Right lung (tissue), 2 donors: ENCODE measurements at regions not wholly inside any gene's neighbourhood (a gene's known extent, or its start where the extent isn't known, plus 50 kb on each side); places are given as distances from the start of the nearest gene placed in this dataset.
A peak's percentile ranks its signal among the peaks of the same experiment; 100 is the strongest.

Experiments
- DNase-seq, 2 donors: peaks; one replicate each; pipeline ENCODE4 v3.0.0-alpha.2; 2013

DNA sequence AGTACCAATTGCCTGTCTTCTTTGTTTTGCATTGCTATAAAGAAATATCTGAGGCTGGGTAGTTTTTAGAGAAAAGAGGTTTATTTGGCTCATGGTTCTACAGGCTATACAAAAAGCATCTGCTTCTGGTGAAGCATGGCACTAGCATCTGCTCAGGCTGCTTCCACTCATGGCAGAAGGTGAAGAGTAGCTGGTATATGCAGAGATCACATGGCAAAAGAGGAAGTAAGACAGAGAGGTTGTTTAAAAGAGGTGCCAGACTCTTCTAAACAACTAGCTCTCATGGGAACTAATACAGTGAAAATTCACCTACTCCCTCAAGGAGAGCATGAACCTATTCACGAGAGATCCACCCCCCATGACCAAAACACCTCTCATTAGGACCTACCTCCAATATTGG, 56.7 kb upstream of the GUCA2B start:
- no peak for DNase-seq

DNA sequence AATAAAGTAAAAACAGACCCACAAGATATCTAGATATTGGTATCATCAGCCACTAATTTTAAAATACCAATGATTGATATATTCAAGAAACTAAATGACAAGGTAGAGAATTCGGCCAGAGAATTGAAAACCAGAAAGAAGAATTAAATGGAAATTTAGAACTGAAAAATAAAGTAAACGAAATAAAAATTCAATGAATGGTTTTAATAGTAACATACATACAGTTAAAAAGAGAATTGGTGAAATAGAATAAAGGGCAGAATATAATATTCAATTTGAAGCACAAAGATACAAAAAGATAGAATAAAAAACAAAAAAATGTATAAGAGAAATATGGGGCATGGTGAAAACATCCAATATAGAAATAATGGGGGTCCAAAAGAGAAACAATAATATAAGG, 64.0 kb upstream of the GUCA2B start:
- DNase-seq = no peak

DNA sequence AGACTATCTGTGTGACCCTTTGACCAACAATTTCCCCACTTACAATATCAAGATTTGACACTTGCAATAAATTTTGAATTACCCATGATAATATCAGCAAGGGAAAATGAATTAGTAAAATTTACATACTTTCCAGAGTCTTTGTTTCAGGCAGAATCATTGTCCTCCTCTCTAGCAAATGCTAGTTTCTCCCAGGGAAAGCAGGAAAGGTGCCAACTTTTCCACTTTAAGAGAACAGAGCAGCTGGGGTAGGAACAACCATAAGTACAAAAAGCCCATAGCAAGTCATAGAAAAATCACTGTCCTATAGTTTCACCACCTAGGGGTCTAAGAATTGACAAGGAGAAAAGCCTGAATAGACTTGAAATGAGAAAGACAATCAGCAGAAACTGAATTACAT, 67.1 kb upstream of the GUCA2B start:
- no peak for DNase-seq

DNA sequence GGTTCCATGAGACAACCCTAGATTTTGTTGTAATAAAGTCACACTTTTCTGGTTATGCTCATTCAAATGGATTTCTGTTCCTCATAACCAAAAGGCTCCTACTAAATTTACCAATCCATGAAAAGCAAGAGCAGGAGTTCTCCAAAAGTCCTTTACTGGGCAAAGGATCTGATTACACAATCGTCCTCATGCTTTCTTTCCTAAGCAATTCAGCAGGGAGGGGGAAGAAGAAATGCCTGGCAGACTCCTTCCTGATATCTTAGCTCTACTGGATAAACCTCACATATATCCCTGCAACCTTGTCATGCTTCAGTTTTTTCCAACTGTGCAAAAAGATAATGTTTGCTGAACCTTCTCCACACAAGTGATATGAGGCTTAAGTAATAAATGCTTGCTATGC, 67.6 kb upstream of the GUCA2B start:
- DNase-seq = peak; percentile 7 to 10

DNA sequence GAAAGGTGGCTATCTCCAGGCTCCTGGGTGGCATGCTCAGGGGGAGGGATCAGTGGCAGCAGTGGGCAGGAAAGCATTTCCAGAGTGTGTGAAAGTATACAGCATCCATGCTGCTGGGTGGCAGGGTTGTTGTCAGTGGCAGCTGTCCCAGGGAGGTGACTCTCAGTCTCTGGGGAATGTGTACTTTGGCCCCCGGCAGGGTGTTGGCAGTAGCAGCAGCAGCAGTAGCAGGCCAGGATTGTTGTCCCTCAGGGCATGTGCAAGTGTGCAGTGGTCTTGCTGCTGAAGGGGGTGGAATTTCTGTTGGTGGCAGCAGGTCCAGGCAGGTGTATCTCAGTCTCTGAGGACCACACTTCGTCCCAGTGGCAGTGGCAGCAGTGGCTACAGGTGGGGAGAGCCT, 71.7 kb upstream of the GUCA2B start:
- no peak for DNase-seq

DNA sequence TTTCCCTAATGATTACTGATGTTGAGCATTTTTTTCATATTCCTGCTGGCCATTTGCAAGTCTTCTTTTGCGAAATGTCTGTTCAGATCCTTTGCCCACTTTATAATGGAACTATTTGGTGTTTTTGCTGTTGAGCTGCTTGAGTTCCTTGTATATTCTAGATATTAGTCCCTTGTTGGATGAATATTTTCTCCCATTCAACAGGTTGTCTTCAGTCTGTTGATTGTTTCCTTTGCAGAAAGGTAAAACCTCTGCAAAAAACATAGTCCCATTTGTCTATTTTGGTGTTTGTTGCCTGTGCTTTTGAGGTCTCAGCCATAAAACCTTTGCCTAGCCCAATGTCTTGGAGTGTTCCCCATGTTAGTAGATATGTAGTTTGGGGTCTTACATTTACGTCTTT, 78.0 kb upstream of the GUCA2B start:
- DNase-seq = no peak

DNA sequence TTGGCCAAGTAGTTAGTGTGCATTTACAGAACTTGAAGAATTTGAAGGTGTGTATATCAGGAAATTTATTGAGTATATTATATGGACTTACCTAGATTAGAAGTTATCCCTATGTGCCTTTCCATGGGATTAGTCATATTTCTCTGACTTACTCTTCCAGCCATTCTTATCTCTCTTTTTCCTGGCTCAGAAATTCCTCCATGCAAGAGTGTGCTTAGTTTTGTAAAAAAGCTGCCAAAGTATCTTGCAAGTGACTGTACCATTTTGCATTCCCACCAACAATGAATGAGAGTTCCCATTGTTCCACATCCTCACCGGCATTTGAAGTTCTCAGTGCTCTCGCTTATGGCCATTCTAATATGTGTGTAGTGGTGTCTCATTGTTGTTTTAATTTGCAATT, 82.2 kb upstream of the GUCA2B start:
- DNase-seq = no peak

DNA sequence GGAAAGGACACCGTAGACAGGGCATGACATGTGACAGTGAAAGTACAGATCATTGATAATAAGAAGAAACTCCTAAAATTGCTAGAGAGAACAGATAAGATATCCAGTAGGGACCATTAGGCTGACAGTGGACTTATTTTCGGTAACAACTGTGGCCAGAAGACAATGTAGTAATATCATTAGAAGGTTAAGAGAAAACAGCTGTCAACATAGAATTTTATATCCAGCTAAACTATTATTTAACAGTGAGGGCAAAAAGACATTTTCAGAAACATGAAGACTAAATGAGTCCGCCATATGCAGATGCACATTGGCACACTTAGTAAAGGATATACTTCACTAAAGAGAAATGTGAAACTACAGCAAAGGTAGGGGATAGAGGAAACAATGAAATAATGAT, 95.4 kb upstream of the GUCA2B start:
- no peak for DNase-seq

DNA sequence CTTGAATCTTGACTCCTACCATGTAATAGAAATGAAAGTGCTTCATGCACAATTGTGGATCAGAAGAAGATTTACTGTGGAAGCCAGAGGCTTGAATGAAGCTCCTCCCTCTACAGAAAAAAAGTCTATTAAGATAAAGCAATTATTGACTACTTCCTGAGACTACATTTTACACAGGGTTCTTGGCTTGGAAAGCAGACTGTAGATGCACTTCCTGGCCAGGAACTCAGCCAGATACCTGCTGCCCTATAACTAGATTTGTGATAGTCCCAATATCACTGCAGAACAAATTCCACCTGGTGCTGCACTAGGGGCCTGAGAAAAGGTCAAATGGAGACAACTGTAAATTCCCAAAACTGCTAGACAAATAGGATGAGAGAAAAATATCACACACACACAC, 96.8 kb upstream of the GUCA2B start:
- DNase-seq = no peak

DNA sequence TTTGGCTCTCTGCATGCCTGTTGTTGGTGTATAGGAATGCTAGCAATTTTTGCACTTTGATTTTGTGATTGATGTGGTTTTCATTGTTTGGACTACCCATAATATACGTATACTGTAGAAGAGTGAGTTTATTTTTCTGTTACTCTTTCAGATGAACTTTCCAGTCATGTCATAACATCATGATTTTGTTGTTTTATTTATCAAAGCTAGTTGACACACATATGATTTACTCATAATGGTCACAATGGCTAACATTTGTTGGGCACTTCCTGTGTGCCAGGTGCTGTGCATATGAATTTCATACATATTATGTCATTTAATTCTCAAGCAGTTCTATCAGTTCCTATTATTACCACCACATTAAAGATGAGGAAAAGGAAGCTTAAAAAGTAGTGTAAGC, 98.1 kb upstream of the GUCA2B start:
- no peak for DNase-seq

DNA sequence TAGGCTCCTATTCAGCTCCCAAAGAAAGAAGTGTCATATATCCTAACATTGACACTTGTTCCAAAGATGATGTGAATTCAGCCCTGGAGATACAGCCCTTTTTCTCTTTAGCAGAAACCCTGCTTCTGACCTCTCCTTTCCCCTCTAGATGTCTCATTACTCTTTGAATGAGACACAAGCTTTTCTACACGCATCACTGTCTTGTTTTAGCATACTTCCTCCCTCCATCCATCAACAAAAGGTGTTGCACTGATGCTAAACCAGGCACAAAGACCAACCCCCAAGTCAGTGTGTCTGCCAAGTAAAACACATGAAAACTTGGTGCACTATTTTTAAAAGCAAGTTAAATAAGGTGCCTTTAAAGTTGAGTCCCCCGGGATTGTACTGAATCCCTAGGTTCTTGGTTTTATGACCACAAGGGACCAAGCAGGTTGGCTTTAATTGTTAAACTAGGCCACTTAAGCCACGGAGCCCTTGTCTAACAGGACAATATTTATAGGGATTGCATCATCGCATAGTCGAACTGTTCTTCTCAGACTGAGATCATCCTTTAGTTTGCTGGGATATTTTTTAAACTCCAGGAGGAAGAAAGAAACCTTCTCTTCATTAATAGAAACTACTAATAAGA, 101.0 kb upstream of the GUCA2B start:
- no peak for DNase-seq

DNA sequence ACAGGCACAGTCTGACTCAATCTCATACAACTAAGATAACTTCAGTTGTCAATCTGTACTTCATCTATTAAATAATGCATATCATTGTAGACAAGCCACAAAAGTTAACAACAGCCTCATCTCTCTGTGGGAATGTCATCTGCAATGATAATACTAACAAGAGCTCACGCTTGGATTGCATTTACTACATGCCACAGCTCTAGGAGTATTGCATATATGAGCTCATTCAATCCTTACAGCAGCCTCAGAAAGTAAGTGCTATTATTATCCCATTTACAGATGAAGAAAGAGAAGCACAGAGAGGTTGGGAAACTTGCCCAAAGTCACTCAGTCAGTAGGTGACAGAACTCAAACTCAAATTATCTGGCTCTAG, 105.7 kb upstream of the GUCA2B start:
- no peak for DNase-seq

DNA sequence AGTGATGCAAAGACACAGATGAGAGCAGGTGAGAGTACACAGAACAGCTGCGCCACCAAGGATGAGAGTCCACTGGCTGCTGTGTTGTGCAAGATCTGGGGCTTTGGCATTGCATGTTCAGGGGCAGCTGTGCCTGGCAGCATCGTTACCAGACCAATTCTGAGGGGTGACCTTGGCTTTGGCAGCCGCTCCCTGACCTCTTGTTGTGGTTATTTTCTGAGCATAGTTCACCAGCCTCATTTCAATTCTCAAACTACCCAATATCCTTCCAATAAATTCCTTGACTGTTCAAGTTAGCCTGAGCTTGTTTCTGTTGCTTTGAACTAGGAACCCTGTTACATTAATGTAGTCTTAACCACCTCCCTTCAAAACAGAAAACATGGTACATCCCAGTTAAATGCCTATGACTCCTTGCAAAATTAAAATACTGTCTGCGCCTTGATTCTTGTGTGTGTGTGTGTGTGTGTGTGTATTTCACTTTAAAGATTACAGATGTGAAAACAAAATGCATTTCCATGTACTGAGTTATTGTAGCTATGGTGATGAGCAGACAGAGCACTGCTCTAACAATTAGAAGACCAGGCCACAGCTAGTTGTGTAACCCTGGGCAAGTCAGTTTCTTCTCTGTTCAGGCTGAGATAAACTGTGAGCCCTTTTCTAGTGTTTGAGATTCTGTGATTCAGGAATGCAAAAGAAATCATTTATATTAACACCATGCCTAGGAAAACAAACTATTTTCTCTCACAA, 106.3 kb upstream of the GUCA2B start:
- DNase-seq = no peak

DNA sequence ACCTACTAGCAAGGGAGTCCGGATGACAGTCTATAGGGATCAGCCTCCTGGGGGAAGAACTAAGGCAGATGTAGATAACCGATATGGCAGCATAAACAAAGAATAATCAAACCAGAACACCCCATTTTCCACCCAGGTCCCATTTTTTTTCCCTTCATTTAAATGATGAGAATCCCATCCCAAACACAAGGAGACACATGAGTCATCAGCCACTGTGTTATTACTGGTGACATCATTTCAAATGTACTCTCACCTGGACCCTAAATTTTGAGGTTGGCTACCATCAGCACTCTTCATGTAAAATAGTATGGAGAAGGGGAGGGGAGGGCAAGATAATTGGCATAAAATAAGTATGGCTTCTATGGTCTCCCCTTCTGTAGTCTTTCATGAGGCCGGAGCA, 108.9 kb upstream of the GUCA2B start:
- DNase-seq = no peak

DNA sequence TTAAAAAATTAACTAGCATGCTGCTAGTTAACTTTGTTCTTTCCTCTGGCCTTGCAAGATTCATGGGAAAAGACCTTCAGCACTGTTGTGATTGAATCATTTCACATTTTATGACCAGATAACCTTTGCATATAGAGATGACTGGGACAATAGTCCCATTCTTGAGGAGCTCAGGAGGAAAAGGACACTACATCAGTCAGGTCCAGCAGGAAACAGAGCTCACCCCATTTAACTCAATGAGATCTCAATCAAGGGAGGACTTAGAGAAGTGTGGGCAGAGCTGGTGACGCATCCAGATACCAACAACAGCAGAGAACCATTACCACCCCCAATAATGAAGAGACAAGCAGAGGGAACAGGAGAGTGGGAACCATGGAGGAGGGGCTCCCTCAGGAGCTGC, 109.4 kb upstream of the GUCA2B start:
- DNase-seq = no peak

DNA sequence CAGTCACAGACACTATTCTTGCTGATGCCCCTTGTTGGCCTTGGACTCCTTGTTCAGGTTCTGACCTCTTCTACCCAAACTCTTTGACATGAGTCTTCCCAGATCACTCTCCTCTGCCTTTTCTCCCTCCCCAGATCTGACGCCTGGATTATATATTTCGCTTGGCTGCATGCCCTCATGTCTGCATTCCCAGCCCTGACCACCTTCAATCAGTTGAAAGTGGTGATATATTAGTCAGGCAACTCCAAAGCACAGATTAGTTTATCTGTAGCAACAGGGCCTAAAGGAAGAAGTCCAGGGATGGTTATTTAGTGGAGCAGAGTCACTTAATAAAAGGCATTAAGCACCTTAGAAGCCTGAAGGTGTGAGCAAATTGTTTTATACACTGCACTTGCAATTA, 110.0 kb upstream of the GUCA2B start:
- DNase-seq = no peak

DNA sequence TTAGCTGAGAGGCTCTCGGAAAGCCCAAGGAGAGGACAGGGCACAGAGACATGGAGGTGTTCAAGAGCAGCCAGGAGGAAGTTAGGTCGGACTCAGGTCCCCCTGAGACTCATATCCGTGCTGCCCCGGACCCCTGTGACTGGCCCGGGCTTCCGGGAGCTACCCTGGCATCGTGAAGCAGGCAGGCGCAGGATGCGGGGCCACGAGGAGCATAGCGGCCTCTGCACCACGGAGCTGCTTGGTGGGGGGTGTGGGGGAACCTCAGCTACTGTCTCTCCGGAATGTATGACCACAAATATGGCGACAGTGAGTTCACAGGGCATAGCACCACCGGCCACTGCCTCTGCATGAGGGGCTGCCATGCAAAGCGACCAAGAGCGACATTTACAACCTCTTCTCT, 112.2 kb upstream of the GUCA2B start:
- no peak for DNase-seq

DNA sequence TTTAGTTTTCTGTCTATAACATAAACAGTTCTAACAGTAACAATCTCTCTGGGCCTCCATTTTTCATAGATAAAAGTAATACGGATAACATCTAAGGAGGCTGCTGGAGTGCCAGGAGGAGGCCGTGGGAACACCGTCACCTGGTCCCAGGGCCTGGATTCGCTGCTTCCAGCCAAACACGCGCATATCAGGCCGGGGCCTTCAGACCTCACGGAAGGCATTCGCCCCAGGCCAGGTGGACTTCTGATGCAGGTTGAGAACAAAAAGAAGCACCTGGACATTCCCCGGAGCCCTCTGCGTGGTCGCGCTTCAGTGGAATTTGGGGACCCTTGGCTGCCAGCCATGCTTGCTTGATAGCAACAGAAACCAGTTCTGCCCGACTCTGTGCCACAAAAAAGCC, 113.1 kb upstream of the GUCA2B start:
- DNase-seq = no peak

DNA sequence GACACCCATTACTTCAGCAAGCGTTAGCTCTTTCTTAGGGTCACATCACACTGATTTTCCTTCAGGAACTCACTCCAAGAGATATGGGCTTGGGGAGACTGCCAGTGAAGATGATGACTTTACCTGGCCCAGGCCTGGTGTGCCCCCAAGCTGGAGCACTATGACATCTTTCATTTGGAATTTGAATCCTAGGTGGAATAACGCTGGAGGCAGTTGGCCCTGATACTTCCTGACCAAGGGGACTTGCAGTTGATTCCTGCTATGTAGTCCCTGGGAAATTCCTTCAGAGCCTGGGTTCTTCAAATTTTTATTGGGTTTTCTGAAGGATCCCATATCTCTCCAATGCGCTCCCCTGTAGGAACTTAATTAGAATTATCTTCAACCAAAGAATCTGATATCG, 114.9 kb upstream of the GUCA2B start:
- DNase-seq = no peak

DNA sequence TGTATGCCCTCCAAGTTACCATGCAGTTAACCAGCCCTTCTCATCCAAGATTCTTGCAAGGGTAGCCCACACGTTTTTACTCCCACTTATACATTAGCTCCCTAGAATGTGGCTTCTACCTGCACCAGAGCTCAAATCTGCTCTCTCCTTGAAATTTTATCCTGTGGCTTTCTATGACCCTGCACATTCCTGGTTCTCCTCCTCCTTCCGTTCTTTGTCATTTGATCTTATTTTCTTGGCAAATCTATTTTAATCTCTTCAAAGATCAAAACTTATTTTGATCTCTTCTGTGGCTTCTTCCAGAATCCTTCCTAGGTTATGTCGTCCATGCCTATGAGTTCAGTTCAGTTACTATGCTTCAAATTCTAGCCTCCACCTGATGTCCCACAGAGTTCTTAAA, 115.6 kb upstream of the GUCA2B start:
- no peak for DNase-seq

DNA sequence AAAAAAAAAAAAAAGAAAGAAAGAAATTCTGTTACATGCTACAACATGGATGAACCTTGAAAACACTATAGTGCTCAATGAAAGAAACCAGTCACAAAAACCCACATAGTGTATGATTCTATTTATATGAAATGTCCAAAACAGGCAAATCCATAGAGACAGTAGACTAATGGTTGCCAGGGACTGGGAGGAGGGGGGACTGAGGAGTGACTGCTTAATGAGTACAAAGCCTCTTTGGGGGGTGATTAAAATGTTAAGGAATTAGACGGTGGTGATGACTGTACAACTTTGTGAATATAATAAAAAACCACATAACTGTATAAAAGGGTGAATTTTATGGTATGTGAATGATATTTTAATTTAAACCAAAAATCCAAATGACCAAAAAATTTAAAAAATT, 116.0 kb upstream of the GUCA2B start:
- no peak for DNase-seq

DNA sequence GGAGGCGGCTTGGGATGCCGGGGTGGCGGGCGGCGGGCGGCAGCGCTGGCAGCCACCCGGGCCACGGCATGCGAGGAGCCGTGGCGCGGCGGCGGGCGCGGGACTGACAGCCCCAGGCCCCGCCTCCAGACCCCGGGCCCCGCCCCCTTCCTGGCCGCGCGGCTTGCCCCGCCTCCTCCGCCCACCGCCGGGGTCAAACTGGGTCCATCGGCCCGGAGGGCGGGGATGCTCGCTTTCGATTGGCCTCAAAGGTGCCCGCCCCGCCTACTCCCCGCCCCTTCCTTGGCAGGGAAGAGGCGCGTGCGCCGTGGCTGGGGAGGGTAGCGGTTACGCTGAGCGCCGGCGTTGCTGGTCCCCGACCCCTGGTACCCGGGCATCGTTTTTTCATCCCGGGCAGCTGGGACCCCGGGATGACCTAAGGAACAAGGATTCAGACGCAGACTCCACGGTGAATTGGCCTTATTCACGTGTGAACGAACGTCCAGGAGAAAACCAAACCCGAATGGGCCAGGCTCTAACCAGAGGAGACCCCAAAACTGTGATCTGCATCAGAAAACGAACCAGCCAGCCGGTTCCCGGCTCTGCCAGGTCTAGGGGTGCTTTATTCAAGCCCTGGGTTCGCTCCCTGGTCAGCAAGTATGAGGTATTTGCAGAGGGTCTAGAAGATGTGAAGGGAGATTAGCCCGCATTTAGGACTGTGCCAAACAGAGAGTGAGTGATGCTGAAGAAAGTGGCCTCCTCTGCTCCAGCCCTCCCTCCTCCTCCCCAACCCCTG, 117.2 kb upstream of the GUCA2B start:
- DNase-seq = peak; percentile 93

DNA sequence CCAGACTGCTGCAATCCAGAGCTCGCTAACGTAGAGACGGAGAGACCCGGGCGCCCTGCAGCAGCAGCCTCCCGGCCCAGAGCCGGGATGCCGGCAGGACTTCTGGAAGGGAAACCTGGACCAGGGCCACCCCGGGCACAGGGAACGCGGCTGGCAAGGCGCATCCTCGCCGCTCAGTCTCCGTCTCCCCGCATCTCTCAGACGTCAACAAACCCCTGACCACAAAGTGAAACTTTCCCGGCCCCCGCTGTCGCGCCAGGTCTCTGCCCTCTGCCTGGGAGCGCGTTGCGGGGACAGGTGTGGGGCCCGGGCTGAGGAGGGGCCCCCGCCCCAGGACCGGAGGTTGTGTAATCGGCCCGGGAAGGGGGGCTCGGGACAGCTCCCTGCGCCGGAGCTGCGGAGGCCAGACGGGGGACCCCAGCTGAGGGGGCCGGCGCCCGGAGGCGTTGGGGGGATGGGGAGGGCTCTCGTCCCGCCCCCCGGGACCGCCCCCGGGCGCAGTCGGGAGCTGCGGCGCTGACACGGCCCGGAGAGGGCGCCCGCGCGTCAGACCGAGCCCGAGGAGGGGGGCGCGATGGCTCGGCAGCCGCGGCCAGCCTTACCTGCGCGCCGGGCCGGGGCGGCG, 116.6 kb upstream of the HIVEP3 start:
- peak; percentile 74 to 76 for DNase-seq
